Transverse colon (tissue), 4 donors: ENCODE measurements at regions not wholly inside any gene's neighbourhood (a gene's known extent, or its start where the extent isn't known, plus 50 kb on each side); places are given as distances from the start of the nearest gene placed in this dataset.

Experiments used
- CTCF ChIP-seq, 5 experiments: fragments of 200-600 bp in 3 of 5; fragments of 450-650 bp in 2 of 5; sonication (generic) in 3 of 5; IDR thresholded peaks; 1 replicate in 2 of 5; 2 replicates in 3 of 5; pipeline ENCODE4 v1.5.1; 2016 to 2017; ENCODE audit warnings: antibody characterized with exemption in 5 of 5, inconsistent platforms in 3 of 5, mild to moderate bottlenecking in 2 of 5, moderate library complexity in 1 of 5
- EP300 ChIP-seq: sonication (generic); formaldehyde crosslinking; IDR thresholded peaks from one replicate; pipeline ENCODE4 v1.6.1; 2017; ENCODE audit warnings: antibody characterized with exemption, low read depth
- POLR2A ChIP-seq: fragments of 450-650 bp; IDR thresholded peaks from one replicate; pipeline ENCODE4 v1.6.1; 2016; ENCODE audit warnings: antibody characterized with exemption, mild to moderate bottlenecking, moderate library complexity
- POLR2AphosphoS5 ChIP-seq, 3 donors: sonication (generic); formaldehyde crosslinking; IDR thresholded peaks; one replicate each; pipeline ENCODE4 v1.6.1; 2016; ENCODE audit warnings: antibody characterized with exemption in 3 of 3

DNA sequence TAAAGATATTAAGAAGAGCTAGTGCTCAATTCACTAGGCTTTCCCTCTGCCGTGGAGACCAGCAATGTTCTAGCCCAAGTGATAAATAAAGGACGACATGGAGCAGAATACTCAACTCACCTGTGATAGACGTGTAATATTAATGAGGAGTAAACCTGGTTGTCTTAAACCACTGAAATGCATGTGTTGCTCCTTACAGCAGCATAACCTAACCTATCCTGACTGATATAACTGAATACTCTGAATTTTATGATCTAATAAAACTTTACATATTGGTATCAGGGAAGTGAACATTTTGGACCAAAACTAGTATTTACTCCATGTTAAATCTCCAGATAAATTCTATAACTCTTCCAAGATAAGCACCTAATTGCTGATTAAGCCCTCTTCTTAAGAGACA is 531.0 kb downstream of the METTL4 start:
- TF ChIP-seq CTCF (IDR thresholded peaks at IDR 0.05) = no peak
- TF ChIP-seq POLR2A = no peak
- no peak for TF ChIP-seq POLR2AphosphoS5 (IDR thresholded peaks at IDR 0.05)
- TF ChIP-seq EP300 = no peak
